Ascending aorta (tissue), 2 donors: ENCODE measurements at regions not wholly inside any gene's neighbourhood (a gene's known extent, or its start where the extent isn't known, plus 50 kb on each side); places are given as distances from the start of the nearest gene placed in this dataset.

Experiments
- DNase-seq, 2 donors: peaks; one replicate each; pipeline ENCODE4 v3.0.0-alpha.2; 2019; ENCODE audit warnings: low spot score in 2 of 2
- H3K27ac ChIP-seq, 2 donors: fragments of 200-600 bp; sonication (generic); one replicate each; pipeline ENCODE4 v1.5.1; 2016 to 2017; ENCODE audit warnings: mild to moderate bottlenecking in 1 of 2
- H3K27me3 ChIP-seq: fragments of 200-600 bp; sonication (generic); one replicate; pipeline ENCODE4 v1.5.1; 2017
- H3K36me3 ChIP-seq, 2 donors: fragments of 200-600 bp; sonication (generic); one replicate each; pipeline ENCODE4 v1.5.1; 2016
- H3K4me1 ChIP-seq, 2 donors: fragments of 200-600 bp; sonication (generic); one replicate each; pipeline ENCODE4 v1.5.1; 2016 to 2017; ENCODE audit warnings: mild to moderate bottlenecking in 1 of 2
- H3K4me3 ChIP-seq, 2 donors: fragments of 200-600 bp; sonication (generic); one replicate each; pipeline ENCODE4 v1.5.1; 2016 to 2017; ENCODE audit warnings: mild to moderate bottlenecking in 1 of 2
- H3K9me3 ChIP-seq, 2 donors: fragments of 200-600 bp; sonication (generic); one replicate each; pipeline ENCODE4 v1.5.1; 2016
- CTCF ChIP-seq, 3 experiments: fragments of 200-600 bp in 2 of 3; fragments of 450-650 bp in 1 of 3; sonication (generic) in 2 of 3; IDR thresholded peaks; one replicate each; pipeline ENCODE4 v1.5.1; 2016 to 2019; ENCODE audit warnings: antibody characterized with exemption in 3 of 3, mild to moderate bottlenecking in 1 of 3, moderate library complexity in 1 of 3
- intact Hi-C: fragments of 100-400 bp; cut with DNase I; formaldehyde crosslinking; loops from one replicate; pipeline ENCODE4 v1.15.1; 2023

- no peak overlapping the region for H3K27ac ChIP-seq
- H3K27me3 ChIP-seq = no peaks in the 10 kb centered on the region
- no peaks in the 10 kb centered on the region for H3K9me3 ChIP-seq
- no peak for DNase-seq
- no peak for TF ChIP-seq CTCF (IDR thresholded peaks at IDR 0.05)
- intact Hi-C loops = no loop called here
- peaks cover 4 to 8% of the 10 kb centered on the region in 2 donors for H3K4me1 ChIP-seq
- no peak overlapping the region for H3K4me3 ChIP-seq
- H3K36me3 ChIP-seq = no peaks in the 10 kb centered on the region
Observed at GRCh38 chr5:72561148-72561972, 54.1 kb upstream of the ZNF366 start.

GRCh38 chr5:72559866-72560766 is 52.9 kb upstream of the ZNF366 start:
- Histone ChIP-seq H3K36me3 (no peaks in the 10 kb centered on the region), H3K27ac (no peak overlapping the region), H3K9me3 (no peaks in the 10 kb centered on the region), H3K4me1 (peaks cover 4 to 11% of the 10 kb centered on the region in 2 donors), H3K27me3 (no peaks in the 10 kb centered on the region), H3K4me3 (no peak overlapping the region)
- no peak for DNase-seq
- intact Hi-C loops = no loop called here
- TF ChIP-seq CTCF (IDR thresholded peaks at IDR 0.05) = no peak

GRCh38 chr5:72558383-72558782 is 51.2 kb upstream of the ZNF366 start:
- no peak overlapping the region for H3K27ac ChIP-seq
- H3K36me3 ChIP-seq = no peaks in the 10 kb centered on the region
- H3K4me3 ChIP-seq = no peak overlapping the region
- H3K9me3 ChIP-seq = no peaks in the 10 kb centered on the region
- intact Hi-C loops = no loop called here
- peaks cover 4 to 11% of the 10 kb centered on the region in 2 donors for H3K4me1 ChIP-seq
- TF ChIP-seq CTCF (IDR thresholded peaks at IDR 0.05) = no peak
- DNase-seq = no peak
- no peaks in the 10 kb centered on the region for H3K27me3 ChIP-seq

- no peak for DNase-seq
- Histone ChIP-seq H3K4me1 (peaks cover 4 to 11% of the 10 kb centered on the region in 2 donors), H3K36me3 (no peaks in the 10 kb centered on the region), H3K27ac (peak overlapping the region; percentile 67 to 74), H3K9me3 (no peaks in the 10 kb centered on the region), H3K4me3 (no peak overlapping the region), H3K27me3 (no peaks in the 10 kb centered on the region)
- intact Hi-C loops = no loop called here
- TF ChIP-seq CTCF (IDR thresholded peaks at IDR 0.05) = no peak
Observed at GRCh38 chr5:72558046-72558336, 50.8 kb upstream of the ZNF366 start.

GRCh38 chr5:72557167-72558045 is 50.2 kb upstream of the ZNF366 start:
- H3K4me1 ChIP-seq = peaks cover 4 to 11% of the 10 kb centered on the region in 2 donors
- H3K27me3 ChIP-seq = no peaks in the 10 kb centered on the region
- DNase-seq = no peak
- peak overlapping the region; percentile 67 to 74 for H3K27ac ChIP-seq
- TF ChIP-seq CTCF (IDR thresholded peaks at IDR 0.05) = no peak
- H3K9me3 ChIP-seq = no peaks in the 10 kb centered on the region
- peak overlapping the region; percentile 1 to 65 for H3K4me3 ChIP-seq
- no peaks in the 10 kb centered on the region for H3K36me3 ChIP-seq
- intact Hi-C loops = no loop called here
